Left ventricle myocardium superior (tissue), 1 donor: ENCODE measurements at regions not wholly inside any gene's neighbourhood (a gene's known extent, or its start where the extent isn't known, plus 50 kb on each side); places are given as distances from the start of the nearest gene placed in this dataset.
A peak's percentile ranks its signal among the peaks of the same experiment; 100 is the strongest.
"Not testable (repeated sequence)": the region's sequence is repeated elsewhere in the genome, so short reads cannot be mapped to it uniquely, and the experiment has no call there.

ENCODE experiments used
- ATAC-seq: fragments of 200-7000 bp; cut with Tn5 transposase; one replicate; pipeline ENCODE4 v1.9.1; 2020; ENCODE audit warnings: mild to moderate bottlenecking, moderate library complexity
- DNase-seq: peaks from one replicate; pipeline ENCODE4 v3.0.0-alpha.2; 2020
- intact Hi-C: fragments of 100-400 bp; cut with micrococcal nuclease; formaldehyde crosslinking; loops from one replicate; pipeline ENCODE4 v1.11.0; 2022
- donor health status: DM: no; HTN: yes; CAD: no; lungs with severe emphysema.

GRCh38 chr17:14616528-14616927 lies 315.6 kb downstream of the HS3ST3B1 start:
- no peak for DNase-seq
- no peak for ATAC-seq
- intact Hi-C loops, result no loop called here

GRCh38 chr17:14605267-14605599 lies 304.4 kb downstream of the HS3ST3B1 start:
- peak; percentile 28 for DNase-seq
- intact Hi-C loops, result no loop called here
- peak; percentile 72 for ATAC-seq

- intact Hi-C loops, result no loop called here
- DNase-seq, result no peak
- ATAC-seq, result no peak
These were observed 303.8 kb downstream of the HS3ST3B1 start for GRCh38 chr17:14604591-14605266.

GRCh38 chr17:14596224-14596623 lies 295.3 kb downstream of the HS3ST3B1 start:
- DNase-seq (no peak), ATAC-seq (no peak)
- intact Hi-C loops, result no loop called here

GRCh38 chr17:14595656-14596055 lies 294.8 kb downstream of the HS3ST3B1 start:
- intact Hi-C loops, result no loop called here
- ATAC-seq, result no peak
- DNase-seq, result no peak

- intact Hi-C loops, result no loop called here
- ATAC-seq (no peak), DNase-seq (no peak)
These were observed 293.8 kb downstream of the HS3ST3B1 start for GRCh38 chr17:14594690-14595089.

GRCh38 chr17:14593956-14594355 lies 293.1 kb downstream of the HS3ST3B1 start:
- DNase-seq (no peak), ATAC-seq (no peak)
- intact Hi-C loops, result no loop called here

GRCh38 chr17:14590459-14591250 lies 289.8 kb downstream of the HS3ST3B1 start:
- intact Hi-C loops, result no loop called here
- no peak for DNase-seq
- ATAC-seq, result no peak

GRCh38 chr17:14585099-14585498 lies 284.2 kb downstream of the HS3ST3B1 start:
- no peak for ATAC-seq
- intact Hi-C loops, result no loop called here
- no peak for DNase-seq

GRCh38 chr17:14582996-14583395 lies 282.1 kb downstream of the HS3ST3B1 start:
- no peak for DNase-seq
- ATAC-seq, result no peak
- intact Hi-C loops, result no loop called here

GRCh38 chr17:14581186-14581830 lies 280.4 kb downstream of the HS3ST3B1 start:
- no peak for DNase-seq
- intact Hi-C loops, result no loop called here
- ATAC-seq, result no peak

GRCh38 chr17:14580499-14580898 lies 279.6 kb downstream of the HS3ST3B1 start:
- intact Hi-C loops, result no loop called here
- no peak for ATAC-seq
- DNase-seq, result no peak

- intact Hi-C loops, result no loop called here
- DNase-seq, result no peak
- no peak for ATAC-seq
These were observed 278.8 kb downstream of the HS3ST3B1 start for GRCh38 chr17:14579716-14580115.

GRCh38 chr17:14575471-14575953 lies 274.6 kb downstream of the HS3ST3B1 start:
- DNase-seq, result no peak
- ATAC-seq, result no peak
- intact Hi-C loops, result no loop called here

GRCh38 chr17:14560325-14560724 lies 259.4 kb downstream of the HS3ST3B1 start:
- intact Hi-C loops, DNase-seq, ATAC-seq: not testable (repeated sequence)

- DNase-seq, result no peak
- intact Hi-C loops, result no loop called here
- no peak for ATAC-seq
These were observed 258.6 kb downstream of the HS3ST3B1 start for GRCh38 chr17:14559264-14560119.

- ATAC-seq, result no peak
- intact Hi-C loops, result no loop called here
- no peak for DNase-seq
These were observed 256.6 kb downstream of the HS3ST3B1 start for GRCh38 chr17:14557480-14557879.

- DNase-seq (no peak), ATAC-seq (no peak)
- intact Hi-C loops, result no loop called here
These were observed 253.0 kb downstream of the HS3ST3B1 start for GRCh38 chr17:14553847-14554246.

- DNase-seq, result no peak
- intact Hi-C loops, result no loop called here
These were observed 251.4 kb downstream of the HS3ST3B1 start for GRCh38 chr17:14552306-14552705.

More at GRCh38 chr17:14552306-14552705, 251.4 kb downstream of the HS3ST3B1 start:
- no peak for ATAC-seq
